ENCODE measurements at regions not wholly inside any gene's neighbourhood (a gene's known extent, or its start where the extent isn't known, plus 50 kb on each side); places are given as distances from the start of the nearest gene placed in this dataset.

DNA sequence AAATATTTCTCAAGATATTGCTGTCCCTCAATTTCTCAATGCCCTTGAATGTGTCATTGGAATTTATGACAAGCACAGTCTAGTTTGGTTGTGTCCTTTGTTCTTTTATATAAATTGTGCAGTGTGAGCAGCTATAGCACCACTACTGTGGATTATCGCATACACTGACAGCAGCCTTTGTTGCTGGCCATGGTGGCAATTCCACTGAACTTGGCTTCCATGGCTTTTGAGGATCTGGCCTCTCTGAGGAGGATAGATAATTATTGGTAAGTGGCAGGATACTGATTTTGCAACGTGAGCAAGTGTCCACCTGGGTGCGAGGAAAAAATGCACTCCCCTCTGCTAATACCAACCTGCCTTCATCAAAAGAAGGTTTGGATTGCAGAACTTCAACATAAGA is 84.0 kb downstream of the RDH14 start:
- TF ChIP-seq, protein P1, sequence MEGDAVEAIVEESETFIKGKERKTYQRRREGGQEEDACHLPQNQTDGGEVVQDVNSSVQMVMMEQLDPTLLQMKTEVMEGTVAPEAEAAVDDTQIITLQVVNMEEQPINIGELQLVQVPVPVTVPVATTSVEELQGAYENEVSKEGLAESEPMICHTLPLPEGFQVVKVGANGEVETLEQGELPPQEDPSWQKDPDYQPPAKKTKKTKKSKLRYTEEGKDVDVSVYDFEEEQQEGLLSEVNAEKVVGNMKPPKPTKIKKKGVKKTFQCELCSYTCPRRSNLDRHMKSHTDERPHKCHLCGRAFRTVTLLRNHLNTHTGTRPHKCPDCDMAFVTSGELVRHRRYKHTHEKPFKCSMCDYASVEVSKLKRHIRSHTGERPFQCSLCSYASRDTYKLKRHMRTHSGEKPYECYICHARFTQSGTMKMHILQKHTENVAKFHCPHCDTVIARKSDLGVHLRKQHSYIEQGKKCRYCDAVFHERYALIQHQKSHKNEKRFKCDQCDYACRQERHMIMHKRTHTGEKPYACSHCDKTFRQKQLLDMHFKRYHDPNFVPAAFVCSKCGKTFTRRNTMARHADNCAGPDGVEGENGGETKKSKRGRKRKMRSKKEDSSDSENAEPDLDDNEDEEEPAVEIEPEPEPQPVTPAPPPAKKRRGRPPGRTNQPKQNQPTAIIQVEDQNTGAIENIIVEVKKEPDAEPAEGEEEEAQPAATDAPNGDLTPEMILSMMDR (conservative IDR thresholded peaks at IDR 0.05; ENCODE audit: low read depth in 2 of 2) = no peak
- TF ChIP-seq EZH2phosphoT487 (IDR thresholded peaks at IDR 0.05; ENCODE audit: unreplicated experiment) (no peak), EZH2 (IDR thresholded peaks at IDR 0.05; ENCODE audit: low read depth, unreplicated experiment) (no peak), POLR2AphosphoS5 (IDR thresholded peaks at IDR 0.05; ENCODE audit: low read depth) (no peak), JUNB (IDR thresholded peaks at IDR 0.05; ENCODE audit: unreplicated experiment) (no peak), CREB1 (CRISPR knock-in tag; IDR thresholded peaks at IDR 0.05; ENCODE audit: low read depth) (no peak), ZNF114 (CRISPR knock-in tag; IDR thresholded peaks at IDR 0.05) (no peak)
- TF ChIP-seq, protein P2, sequence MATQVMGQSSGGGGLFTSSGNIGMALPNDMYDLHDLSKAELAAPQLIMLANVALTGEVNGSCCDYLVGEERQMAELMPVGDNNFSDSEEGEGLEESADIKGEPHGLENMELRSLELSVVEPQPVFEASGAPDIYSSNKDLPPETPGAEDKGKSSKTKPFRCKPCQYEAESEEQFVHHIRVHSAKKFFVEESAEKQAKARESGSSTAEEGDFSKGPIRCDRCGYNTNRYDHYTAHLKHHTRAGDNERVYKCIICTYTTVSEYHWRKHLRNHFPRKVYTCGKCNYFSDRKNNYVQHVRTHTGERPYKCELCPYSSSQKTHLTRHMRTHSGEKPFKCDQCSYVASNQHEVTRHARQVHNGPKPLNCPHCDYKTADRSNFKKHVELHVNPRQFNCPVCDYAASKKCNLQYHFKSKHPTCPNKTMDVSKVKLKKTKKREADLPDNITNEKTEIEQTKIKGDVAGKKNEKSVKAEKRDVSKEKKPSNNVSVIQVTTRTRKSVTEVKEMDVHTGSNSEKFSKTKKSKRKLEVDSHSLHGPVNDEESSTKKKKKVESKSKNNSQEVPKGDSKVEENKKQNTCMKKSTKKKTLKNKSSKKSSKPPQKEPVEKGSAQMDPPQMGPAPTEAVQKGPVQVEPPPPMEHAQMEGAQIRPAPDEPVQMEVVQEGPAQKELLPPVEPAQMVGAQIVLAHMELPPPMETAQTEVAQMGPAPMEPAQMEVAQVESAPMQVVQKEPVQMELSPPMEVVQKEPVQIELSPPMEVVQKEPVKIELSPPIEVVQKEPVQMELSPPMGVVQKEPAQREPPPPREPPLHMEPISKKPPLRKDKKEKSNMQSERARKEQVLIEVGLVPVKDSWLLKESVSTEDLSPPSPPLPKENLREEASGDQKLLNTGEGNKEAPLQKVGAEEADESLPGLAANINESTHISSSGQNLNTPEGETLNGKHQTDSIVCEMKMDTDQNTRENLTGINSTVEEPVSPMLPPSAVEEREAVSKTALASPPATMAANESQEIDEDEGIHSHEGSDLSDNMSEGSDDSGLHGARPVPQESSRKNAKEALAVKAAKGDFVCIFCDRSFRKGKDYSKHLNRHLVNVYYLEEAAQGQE (IDR thresholded peaks at IDR 0.05; ENCODE audit: unreplicated experiment) = no peak
- TF ChIP-seq, protein P3, sequence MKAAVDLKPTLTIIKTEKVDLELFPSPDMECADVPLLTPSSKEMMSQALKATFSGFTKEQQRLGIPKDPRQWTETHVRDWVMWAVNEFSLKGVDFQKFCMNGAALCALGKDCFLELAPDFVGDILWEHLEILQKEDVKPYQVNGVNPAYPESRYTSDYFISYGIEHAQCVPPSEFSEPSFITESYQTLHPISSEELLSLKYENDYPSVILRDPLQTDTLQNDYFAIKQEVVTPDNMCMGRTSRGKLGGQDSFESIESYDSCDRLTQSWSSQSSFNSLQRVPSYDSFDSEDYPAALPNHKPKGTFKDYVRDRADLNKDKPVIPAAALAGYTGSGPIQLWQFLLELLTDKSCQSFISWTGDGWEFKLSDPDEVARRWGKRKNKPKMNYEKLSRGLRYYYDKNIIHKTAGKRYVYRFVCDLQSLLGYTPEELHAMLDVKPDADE (IDR thresholded peaks at IDR 0.05) = no peak
